ENCODE measurements at regions not wholly inside any gene's neighbourhood (a gene's known extent, or its start where the extent isn't known, plus 50 kb on each side); places are given as distances from the start of the nearest gene placed in this dataset.

DNA sequence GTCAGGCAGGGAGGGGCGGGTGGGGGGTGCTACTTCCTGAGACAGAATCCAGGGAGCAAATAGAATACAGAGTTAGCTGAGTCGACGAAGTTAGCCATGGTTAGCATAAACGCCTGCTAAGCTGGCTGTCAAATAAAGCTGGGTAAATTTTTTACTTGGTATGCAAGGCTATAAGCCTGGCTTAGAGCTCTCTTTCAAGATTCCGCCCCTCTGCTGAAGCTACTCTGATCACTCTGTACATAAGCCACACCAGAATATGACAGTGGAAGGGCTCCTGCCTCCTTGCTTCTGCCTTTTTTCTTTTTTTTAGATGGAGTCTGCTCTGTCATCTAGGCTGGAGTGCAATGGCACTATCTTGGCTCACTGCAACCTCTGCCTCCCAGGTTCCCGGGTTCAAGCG lies 58.3 kb downstream of the CYRIA start:
- no peak for TF ChIP-seq EZH2 (IDR thresholded peaks at IDR 0.05; ENCODE audit: borderline replicate concordance, low read length)
- TF ChIP-seq, protein P1, sequence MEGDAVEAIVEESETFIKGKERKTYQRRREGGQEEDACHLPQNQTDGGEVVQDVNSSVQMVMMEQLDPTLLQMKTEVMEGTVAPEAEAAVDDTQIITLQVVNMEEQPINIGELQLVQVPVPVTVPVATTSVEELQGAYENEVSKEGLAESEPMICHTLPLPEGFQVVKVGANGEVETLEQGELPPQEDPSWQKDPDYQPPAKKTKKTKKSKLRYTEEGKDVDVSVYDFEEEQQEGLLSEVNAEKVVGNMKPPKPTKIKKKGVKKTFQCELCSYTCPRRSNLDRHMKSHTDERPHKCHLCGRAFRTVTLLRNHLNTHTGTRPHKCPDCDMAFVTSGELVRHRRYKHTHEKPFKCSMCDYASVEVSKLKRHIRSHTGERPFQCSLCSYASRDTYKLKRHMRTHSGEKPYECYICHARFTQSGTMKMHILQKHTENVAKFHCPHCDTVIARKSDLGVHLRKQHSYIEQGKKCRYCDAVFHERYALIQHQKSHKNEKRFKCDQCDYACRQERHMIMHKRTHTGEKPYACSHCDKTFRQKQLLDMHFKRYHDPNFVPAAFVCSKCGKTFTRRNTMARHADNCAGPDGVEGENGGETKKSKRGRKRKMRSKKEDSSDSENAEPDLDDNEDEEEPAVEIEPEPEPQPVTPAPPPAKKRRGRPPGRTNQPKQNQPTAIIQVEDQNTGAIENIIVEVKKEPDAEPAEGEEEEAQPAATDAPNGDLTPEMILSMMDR (IDR thresholded peaks at IDR 0.05; ENCODE audit: low read length): no peak
